HG02642 (cell line): ENCODE measurements at regions not wholly inside any gene's neighbourhood (a gene's known extent, or its start where the extent isn't known, plus 50 kb on each side); places are given as distances from the start of the nearest gene placed in this dataset.
"Not testable (repeated sequence)": the region's sequence is repeated elsewhere in the genome, so short reads cannot be mapped to it uniquely, and the experiment has no call there.

Source experiments
- ATAC-seq: cut with Tn5 transposase; IDR thresholded peaks from one replicate; pipeline ENCODE4 v1.9.1; 2021; ENCODE audit warnings: mild to moderate bottlenecking; ENCODE audit not compliant: unreplicated experiment, poor library complexity

DNA sequence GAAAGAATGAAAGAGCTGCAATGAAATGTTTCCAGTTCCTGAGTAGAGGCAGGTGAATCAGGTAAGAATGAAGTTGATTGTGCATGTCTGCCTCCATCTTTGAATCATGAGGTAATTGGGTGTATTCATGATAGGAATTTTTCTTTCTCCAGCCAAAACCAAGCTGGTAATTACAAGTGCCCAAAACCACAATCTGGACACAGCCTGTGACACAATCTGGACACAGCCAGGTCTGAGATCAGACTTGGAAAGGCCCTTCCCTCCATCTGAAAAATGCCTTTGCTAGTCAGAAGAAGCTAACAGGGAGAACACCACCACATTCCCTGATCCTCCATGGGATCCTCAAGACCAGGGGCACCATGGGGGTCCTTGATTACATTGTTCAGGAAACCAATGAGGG lies 338.5 kb upstream of the THBS1 start:
- no peak for ATAC-seq

- no peak for ATAC-seq
Observed at GRCh38 chr15:39243396-39243795, 337.5 kb upstream of the THBS1 start.

DNA sequence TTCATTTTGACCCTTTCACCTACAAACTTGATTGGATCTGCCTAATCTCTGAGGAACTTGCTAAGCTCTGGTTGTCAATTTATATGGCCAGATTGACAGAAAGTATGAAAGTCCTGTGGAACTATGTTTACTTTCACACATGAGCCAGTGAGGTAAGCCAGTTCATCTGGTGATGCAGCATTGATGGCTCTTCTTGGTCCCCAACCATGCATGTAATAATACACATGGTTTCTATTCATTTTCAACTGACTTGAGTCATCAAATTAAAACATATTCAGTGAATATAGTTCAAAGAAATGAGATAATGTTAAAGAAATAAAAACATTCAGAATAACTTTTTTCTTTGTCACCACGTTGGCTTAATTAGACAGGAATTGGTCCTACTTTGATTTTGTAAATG lies 336.1 kb upstream of the THBS1 start:
- no peak for ATAC-seq

GRCh38 chr15:39246523-39246922 lies 334.4 kb upstream of the THBS1 start:
- ATAC-seq = no peak

DNA sequence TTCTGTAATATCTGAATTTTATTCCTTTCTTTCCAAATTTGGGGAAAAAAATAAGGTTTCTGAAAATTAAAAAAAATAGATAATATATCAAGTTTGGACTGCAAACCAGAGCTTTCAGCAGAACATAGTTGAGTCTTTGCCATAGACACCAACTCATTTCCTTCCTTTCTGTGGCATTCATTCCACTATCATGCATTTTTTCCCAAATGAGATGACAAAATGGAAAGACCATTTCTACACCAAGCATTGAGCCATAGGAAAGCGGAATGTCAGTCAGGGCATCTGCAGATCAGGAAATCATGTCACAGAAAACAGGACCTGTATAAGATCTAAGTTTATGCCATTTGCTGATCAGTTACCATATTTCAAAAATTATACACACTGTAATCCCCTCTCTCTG lies 333.3 kb upstream of the THBS1 start:
- no peak for ATAC-seq

DNA sequence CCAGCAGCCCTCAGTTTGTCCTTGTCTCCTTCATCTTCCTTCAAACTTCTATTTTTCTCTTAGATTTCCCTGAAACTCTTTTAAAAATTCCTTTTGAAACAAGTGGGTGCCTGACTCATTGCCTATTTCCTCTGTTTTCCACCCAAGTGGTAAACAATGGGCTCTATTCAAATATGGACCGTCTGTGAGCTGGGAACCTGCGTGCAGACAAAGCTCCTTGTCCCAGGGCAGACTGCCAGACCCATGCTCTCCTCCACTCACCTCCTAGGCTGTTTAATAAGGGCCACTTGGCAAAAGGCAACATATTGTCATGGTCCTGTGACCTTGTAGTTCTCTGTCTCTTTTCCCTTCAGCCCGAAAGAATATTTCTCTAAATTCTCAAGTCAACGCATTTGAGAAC lies 332.7 kb upstream of the THBS1 start:
- ATAC-seq = no peak

DNA sequence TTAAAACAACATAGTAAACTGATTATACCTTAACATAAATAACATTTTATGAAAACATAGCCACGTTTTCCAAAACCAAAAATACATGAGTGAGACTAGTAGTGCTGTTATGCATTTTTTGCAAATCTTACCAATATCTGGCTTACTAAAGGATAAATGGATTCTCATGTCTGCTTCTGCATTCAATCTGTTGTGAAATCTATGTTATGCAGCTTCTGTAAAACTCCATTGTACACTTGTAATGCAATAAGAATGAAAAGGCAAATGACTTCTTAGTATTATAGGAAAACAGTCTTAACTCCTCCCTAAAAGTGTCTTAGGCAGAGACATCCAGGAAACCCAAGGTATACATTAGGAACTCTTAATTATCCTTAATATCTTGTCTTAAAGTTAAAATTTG lies 330.9 kb upstream of the THBS1 start:
- ATAC-seq = no peak

DNA sequence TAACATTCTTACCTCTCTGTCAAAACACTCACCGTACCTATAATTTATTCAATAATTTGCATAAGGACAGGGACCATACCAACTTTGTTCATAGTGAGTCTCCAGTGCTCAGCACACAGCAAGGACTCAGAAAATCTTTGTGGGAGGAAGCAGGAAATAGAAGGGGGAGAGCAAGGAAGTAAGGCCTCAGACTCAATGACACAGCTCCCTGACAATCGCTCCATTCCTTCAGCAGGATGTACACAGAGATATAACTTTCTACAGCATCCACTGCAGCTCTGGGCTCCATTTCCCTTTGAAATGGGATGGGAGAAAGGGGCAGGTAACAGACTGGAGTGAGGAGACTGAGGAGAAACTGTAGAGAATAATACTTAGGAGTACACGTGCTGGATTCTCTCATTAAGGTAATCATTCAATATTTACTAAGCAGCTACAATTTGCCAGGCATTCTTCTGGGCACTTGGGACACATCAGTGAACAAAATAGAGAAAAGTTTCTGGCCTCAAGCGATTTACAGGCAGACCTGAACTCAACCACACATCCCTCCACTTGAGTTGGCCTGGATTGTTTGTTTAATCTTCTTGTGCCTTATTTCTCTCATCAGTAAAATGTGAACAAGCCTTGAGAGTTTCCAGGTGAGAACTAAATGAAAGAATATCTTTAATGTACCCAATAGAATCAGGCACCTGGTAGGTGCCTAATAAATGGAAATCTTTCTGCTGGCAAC lies 330.3 kb upstream of the THBS1 start:
- no peak for ATAC-seq

DNA sequence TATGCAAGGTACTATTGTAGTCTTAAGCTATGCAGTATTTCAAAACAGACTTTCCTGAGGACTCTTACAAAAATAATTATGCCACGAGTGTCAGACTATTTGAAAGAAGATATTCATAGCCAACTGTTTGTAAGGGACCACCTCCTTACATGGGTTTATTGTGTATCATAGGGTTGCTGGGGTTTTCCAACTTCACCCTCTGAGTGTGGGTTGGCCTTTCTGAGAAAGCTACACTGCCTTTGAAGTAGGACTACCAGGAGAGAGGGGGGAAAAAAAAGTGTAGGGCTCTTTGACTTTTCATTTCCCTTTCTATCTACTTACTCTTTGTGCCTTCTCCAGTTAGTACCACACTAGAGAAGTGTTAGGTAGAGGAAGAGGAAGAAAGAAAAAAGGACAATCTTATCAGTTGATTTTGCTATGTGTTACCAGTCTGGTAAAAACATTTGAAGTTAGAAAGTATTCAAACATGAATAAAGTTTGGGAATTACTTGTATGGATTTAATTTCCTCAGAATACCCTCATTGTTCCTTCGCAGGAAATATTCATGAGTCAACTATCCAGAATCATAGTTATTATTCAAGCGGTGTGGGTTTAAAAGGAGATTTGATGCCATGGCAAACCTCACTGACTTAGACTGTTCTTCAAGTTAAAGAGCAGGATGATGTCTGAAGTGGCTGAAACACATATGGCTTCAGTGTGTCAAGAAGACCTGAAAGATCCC lies 329.3 kb upstream of the THBS1 start:
- ATAC-seq = no peak

DNA sequence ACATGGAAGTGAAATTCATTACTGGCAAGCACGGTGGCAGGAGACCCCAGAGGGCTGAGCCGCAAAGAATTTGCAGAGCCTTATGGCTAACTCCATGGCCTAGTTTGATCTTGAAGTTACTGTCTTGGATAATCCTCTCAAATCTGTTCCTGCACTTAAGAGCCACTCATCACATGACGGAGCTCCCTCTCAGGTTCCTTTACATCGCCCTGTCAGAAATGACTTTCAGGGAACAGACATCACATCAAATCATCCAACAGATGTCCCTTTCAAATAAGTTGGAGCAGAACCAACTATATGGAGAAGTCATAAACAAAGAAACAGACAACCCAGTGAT lies 328.8 kb upstream of the THBS1 start:
- ATAC-seq = no peak

DNA sequence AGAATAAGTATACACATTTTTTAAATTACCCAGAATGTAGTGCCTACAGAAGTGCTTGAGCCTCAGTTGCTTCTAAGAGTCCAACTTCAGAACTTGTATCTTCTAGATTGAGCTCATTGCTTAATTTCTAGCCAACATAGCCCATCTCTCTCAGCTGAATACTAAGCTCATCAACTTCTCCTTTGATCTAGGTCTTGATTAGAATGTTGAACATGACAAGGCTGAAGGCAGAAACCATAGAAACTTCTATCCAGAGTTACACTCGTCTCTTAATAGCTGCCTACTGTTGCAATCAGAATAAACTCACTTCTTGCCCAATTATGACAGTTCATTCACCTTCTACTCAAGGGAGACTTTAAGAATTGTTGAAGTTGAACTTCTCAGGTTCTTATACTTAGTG lies 327.3 kb upstream of the THBS1 start:
- ATAC-seq = no peak

DNA sequence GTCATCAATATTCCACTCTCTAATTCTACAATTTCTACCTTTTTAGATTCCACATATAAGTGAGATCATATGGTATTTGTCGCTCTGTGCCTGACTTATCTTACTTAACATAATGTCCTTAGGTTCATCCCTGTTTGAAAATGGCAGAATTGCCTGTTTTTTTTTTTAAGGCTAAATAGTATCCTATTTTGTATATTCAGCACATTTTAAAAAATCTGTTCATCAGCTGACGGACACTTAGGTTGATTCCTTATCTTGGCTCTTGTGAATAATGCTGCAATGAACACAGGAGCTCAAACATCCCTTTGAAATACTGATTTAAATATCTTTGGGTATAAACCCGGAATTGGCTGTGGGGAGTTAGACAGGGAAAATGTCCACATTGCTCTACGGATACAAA lies 326.7 kb upstream of the THBS1 start:
- no peak for ATAC-seq

GRCh38 chr15:39255760-39256159 lies 325.1 kb upstream of the THBS1 start:
- no peak for ATAC-seq

GRCh38 chr15:39260391-39260790 lies 320.5 kb upstream of the THBS1 start:
- no peak for ATAC-seq

DNA sequence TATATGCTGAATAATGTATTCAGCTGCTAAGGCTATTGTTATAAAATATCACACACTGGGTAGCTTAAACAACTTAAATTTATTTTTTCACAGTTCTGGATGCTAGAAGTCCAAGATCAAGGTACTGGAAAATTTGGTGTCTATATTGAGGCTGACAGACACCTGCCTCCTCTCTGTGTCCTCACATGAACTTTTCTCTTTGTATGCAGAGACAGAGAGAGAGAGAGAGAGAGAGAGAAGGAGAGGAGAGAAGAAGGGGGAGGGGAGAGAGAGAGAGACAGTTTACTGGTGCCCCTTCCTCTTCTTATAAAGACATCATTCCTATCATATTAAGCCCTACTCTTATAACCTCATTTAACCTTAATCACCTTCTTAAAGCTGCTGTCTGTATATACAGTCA lies 320.1 kb upstream of the THBS1 start:
- ATAC-seq = no peak

GRCh38 chr15:39261397-39262183 lies 319.3 kb upstream of the THBS1 start:
- ATAC-seq = not testable (repeated sequence)

DNA sequence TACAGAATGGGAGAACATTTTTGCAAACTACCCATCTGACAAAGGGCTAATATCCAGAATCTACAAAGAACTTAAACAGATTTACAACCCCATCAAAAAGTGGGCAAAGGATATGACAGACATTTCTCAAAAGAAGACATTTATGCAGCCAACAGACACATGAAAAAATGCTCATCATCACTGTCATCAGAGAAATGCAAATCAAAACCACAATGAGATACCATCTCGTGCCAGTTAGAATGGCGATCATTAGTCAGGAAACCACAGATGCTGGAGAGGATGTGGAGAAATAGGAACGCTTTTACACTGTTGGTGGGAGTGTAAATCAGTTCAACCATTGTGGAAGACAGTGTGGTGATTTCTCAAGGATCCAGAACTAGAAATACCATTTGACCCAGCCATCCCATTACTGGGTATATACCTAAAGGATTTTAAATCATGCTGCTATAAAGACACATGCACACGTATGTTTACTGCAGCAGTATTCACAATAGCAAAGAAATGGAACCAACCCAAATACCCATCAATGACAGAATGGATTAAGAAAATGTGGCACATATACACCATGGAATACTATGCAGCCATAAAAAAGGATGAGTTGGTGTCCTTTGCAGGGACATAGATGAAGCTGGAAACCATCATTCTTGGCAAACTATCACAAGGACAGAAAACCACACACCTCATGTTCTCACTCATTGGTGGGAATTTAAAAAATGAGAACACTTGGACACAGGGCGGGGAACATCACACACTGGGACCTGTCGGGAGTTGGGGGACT lies 317.7 kb upstream of the THBS1 start:
- ATAC-seq = not testable (repeated sequence)

- ATAC-seq = no peak
Observed at GRCh38 chr15:39265261-39265660, 315.6 kb upstream of the THBS1 start.

DNA sequence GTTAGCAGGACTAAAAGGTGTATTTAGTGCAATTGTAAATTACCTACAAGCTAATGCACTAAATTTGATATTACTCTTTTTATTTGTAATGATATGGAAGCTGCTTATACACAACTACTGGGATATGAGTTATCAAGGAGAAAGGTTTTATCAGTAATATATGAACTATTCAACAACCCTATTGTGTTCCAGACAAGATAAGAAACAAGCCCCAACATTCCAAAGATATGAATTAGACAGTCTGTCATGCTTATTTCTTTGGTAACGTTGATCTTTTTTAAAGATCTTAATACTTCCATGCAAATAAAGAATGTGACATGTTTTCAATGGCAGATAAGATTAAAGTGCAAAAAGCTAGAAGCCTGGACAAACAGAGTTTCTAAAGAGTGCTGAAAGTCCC lies 314.0 kb upstream of the THBS1 start:
- no peak for ATAC-seq

- ATAC-seq = no peak
Observed at GRCh38 chr15:39267685-39268084, 313.2 kb upstream of the THBS1 start.

- no peak for ATAC-seq
Observed at GRCh38 chr15:39269352-39269751, 311.5 kb upstream of the THBS1 start.
